ENCODE measurements at regions not wholly inside any gene's neighbourhood (a gene's known extent, or its start where the extent isn't known, plus 50 kb on each side); places are given as distances from the start of the nearest gene placed in this dataset.
"Not testable (repeated sequence)": the region's sequence is repeated elsewhere in the genome, so short reads cannot be mapped to it uniquely, and the experiment has no call there.

DNA sequence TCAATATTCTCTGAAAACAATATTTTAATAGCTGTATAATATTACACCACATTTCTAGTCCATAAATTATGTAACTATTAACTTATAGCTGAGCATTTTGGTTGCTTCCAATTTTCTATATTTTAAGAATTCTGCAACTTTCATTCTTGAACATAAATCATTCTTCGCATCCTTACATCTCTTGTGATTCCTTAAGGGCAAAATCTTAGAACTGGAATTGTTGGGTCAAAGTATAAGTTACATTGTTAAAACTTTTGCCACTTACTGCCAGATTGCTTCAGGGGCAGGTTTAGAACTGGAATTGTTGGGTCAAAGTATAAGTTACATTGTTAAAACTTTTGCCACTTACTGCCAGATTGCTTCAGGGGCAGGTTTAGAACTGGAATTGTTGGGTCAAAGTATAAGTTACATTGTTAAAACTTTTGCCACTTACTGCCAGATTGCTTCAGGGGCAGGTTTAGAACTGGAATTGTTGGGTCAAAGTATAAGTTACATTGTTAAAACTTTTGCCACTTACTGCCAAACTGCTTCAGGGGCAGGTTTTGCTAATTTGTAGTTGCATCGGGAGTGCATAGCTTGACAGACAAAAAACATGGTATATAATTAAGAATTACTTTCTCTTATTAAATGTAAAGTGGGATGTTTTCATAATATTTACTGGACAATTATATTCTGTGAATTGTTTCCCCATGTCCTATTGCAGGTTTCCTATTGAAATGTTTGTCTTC is 179.9 kb upstream of the OR13F1 start:
- not testable (repeated sequence) for TF ChIP-seq GABPA (IDR thresholded peaks at IDR 0.05 in 1 of 2, conservative IDR thresholded peaks at IDR 0.05 in 1 of 2); SP1 (IDR thresholded peaks at IDR 0.05); EGR1 (IDR thresholded peaks at IDR 0.05; ENCODE audit: low read depth in 2 of 2); FOXA1 (IDR thresholded peaks at IDR 0.05); NR2F2 (IDR thresholded peaks at IDR 0.05); YY1 (IDR thresholded peaks at IDR 0.05); TAF1 (conservative IDR thresholded peaks at IDR 0.05)
- TF ChIP-seq, protein P1, sequence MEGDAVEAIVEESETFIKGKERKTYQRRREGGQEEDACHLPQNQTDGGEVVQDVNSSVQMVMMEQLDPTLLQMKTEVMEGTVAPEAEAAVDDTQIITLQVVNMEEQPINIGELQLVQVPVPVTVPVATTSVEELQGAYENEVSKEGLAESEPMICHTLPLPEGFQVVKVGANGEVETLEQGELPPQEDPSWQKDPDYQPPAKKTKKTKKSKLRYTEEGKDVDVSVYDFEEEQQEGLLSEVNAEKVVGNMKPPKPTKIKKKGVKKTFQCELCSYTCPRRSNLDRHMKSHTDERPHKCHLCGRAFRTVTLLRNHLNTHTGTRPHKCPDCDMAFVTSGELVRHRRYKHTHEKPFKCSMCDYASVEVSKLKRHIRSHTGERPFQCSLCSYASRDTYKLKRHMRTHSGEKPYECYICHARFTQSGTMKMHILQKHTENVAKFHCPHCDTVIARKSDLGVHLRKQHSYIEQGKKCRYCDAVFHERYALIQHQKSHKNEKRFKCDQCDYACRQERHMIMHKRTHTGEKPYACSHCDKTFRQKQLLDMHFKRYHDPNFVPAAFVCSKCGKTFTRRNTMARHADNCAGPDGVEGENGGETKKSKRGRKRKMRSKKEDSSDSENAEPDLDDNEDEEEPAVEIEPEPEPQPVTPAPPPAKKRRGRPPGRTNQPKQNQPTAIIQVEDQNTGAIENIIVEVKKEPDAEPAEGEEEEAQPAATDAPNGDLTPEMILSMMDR (IDR thresholded peaks at IDR 0.05; ENCODE audit: low read depth, low read length, missing input control), result not testable (repeated sequence)
- peak in 1 of 2 donors; percentile 10 for TF ChIP-seq RAD21 (IDR thresholded peaks at IDR 0.05)
- TF ChIP-seq, protein P2, sequence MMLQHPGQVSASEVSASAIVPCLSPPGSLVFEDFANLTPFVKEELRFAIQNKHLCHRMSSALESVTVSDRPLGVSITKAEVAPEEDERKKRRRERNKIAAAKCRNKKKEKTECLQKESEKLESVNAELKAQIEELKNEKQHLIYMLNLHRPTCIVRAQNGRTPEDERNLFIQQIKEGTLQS (IDR thresholded peaks at IDR 0.05), result not testable (repeated sequence)
- TF ChIP-seq, protein P3, sequence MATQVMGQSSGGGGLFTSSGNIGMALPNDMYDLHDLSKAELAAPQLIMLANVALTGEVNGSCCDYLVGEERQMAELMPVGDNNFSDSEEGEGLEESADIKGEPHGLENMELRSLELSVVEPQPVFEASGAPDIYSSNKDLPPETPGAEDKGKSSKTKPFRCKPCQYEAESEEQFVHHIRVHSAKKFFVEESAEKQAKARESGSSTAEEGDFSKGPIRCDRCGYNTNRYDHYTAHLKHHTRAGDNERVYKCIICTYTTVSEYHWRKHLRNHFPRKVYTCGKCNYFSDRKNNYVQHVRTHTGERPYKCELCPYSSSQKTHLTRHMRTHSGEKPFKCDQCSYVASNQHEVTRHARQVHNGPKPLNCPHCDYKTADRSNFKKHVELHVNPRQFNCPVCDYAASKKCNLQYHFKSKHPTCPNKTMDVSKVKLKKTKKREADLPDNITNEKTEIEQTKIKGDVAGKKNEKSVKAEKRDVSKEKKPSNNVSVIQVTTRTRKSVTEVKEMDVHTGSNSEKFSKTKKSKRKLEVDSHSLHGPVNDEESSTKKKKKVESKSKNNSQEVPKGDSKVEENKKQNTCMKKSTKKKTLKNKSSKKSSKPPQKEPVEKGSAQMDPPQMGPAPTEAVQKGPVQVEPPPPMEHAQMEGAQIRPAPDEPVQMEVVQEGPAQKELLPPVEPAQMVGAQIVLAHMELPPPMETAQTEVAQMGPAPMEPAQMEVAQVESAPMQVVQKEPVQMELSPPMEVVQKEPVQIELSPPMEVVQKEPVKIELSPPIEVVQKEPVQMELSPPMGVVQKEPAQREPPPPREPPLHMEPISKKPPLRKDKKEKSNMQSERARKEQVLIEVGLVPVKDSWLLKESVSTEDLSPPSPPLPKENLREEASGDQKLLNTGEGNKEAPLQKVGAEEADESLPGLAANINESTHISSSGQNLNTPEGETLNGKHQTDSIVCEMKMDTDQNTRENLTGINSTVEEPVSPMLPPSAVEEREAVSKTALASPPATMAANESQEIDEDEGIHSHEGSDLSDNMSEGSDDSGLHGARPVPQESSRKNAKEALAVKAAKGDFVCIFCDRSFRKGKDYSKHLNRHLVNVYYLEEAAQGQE (IDR thresholded peaks at IDR 0.05), result not testable (repeated sequence)
- TF ChIP-seq, protein P4, sequence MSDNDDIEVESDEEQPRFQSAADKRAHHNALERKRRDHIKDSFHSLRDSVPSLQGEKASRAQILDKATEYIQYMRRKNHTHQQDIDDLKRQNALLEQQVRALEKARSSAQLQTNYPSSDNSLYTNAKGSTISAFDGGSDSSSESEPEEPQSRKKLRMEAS (IDR thresholded peaks at IDR 0.05), result not testable (repeated sequence)
- peak; percentile 67 to 84 for TF ChIP-seq HNF4A (conservative IDR thresholded peaks at IDR 0.05)
- TF ChIP-seq JUND (IDR thresholded peaks at IDR 0.05), result peak in 1 of 2 donors; percentile 37

Data from liver (tissue), 3 donors.